ENCODE measurements at regions not wholly inside any gene's neighbourhood (a gene's known extent, or its start where the extent isn't known, plus 50 kb on each side); places are given as distances from the start of the nearest gene placed in this dataset.
"Not testable (repeated sequence)": the region's sequence is repeated elsewhere in the genome, so short reads cannot be mapped to it uniquely, and the experiment has no call there.

- no peak for DNase-seq
Measured at GRCh38 chr5:110925398-110925797, 146.1 kb upstream of the TSLP start.

- no peak for DNase-seq
Measured at GRCh38 chr5:110925916-110926315, 145.6 kb upstream of the TSLP start.

DNA sequence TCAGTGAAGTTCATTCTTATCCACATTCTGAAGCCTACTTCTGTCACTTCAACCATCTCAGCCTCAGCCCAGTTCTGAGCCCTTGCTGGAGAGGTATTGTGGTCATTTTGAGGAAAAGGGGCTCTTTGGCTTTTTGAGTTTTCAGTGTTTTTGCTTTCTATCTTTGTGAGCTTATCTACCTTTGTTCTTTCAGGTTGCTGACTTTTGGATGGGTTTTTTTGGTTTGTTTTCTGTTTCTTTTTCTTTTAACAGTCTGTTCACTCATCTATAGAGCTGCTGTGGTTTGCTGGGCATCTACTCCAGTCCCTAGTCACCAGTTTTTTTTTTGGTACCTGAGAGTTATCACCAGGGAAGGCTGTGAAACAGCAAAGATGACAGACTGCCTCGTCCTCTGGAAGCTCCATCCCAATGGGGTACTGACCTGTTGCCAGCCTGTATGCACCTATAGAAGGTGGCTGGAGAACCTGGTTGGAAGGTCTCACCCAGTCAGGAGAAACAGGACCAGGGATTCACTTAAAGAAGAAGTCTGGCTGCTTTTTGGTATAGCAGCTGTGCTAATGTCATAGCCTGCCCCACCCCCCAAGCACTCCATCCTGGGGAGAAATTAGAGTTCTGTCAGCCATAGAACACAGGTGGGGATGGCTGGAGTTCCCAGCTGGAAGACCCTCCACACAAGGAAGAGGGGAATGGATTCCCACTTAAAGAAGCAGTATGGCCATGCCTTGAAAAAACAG lies 138.6 kb upstream of the TSLP start:
- no peak for DNase-seq

GRCh38 chr5:110940136-110940535 lies 131.4 kb upstream of the TSLP start:
- DNase-seq, result no peak

- no peak for DNase-seq
Measured at GRCh38 chr5:110945874-110946436, 125.6 kb upstream of the TSLP start.

- no peak for DNase-seq
Measured at GRCh38 chr5:110951373-110951791, 120.1 kb upstream of the TSLP start.

GRCh38 chr5:110956280-110956912 lies 115.1 kb upstream of the TSLP start:
- DNase-seq, result no peak

GRCh38 chr5:110956913-110957813 lies 114.3 kb upstream of the TSLP start:
- no peak for DNase-seq

- no peak for DNase-seq
Measured at GRCh38 chr5:110957934-110958333, 113.6 kb upstream of the TSLP start.

DNA sequence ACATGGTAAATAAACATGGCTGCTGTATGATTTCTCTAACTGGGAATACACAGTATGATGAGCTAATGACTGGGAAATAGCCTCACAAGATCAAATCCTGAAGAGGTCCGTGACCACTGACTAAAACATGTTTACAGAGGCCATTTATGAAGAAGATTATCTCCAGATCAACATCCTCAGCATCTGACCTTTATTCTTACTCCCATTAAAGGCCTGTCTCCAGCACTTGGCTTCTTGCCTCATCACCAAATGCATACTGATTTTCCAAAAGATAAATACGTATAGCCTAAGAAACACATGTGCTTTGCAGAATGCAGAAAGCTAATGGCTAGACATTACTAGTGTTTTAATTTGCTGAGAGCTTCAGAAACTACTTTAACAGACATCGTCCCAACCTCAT lies 108.0 kb upstream of the TSLP start:
- DNase-seq, result no peak

DNA sequence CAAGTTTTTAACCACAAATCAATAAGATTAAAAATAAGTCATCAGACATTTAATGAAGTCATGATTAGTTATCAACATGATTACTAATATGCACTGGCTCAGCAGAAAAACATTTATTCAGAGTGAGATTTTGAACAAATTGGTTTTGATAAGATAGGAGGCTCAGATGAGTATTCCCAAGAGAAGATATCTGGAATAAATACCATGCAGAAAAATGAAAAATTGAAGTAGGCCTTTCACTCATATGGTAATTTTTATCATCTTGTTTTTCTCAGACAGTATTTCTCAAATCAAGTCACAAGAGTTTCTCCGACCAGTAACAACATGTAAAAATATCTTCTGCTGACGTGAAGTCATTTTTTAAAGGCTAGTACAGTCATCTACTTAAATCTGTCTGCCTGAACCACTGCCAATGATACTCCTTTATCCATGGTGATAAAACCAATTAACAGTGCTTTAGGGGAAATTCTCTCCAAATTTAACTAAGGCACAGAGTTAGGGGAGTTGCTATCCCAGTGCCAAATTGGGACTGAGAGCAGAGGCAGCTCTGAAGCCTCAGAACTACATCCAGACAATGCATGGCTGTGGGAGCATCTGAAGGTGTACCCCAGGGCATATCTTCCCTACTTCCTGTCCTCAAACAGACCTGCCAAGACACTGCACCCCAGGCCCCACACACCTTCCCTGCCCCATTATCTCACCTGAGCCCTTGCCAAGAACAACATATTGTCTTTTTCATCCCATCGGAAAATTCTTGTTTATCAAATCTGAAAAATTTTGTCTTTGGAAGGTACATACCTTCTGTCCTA lies 105.5 kb upstream of the TSLP start:
- DNase-seq, result no peak

DNA sequence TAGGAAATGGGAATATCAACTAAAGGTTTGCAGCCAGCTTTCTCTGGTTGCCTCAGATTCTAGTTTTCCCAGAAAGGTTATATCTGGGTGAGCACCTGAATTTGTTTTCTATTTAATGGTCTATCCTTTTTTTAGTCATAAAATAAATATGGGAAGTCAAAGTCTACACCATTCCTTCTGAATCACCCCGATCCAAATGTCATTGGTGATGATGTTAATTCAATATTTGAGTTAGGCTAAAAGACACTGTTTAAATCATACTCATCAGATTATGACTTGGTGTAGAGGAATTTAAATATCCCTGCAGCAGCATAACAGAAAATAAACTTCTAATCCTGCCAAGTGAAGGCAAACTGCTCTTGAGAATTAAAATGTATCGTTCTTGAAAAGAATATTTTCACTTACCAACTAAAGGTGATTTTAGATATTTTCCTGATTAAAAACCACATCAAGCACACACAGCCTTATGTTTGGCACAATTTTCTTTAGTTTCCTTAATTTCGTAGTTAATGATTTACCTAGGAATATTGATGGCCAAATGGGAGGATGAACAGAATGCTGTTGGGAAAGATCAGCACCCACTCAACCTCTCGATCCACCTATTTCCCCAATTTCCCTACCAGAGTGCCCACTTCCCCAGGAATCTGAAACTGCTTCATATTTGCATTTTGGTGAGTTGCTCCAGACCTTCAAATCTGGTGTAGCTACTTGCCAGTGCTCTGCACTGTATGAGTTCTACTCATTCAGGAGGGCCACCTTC lies 103.1 kb upstream of the TSLP start:
- DNase-seq, result no peak

DNA sequence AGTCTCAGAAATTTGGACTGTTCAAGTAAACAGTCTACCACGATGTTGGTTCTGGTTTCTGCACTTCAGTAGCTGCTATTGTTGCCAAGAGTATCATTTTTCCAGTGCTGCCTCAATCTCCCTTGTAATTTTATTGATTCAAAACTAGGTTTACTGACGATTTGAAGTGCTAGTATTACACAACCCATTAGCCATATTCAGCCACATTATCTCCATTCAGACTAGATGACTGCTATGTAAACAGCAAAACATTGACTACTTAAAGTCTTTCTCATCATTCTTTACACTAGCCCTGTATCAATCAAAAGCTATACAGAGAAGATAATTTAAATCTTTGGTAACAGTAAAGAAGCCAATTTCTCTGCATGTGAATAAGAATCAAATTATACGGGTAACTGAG lies 102.0 kb upstream of the TSLP start:
- peak; percentile 64 for DNase-seq

- DNase-seq, result no peak
Measured at GRCh38 chr5:110973510-110973909, 98.0 kb upstream of the TSLP start.

DNA sequence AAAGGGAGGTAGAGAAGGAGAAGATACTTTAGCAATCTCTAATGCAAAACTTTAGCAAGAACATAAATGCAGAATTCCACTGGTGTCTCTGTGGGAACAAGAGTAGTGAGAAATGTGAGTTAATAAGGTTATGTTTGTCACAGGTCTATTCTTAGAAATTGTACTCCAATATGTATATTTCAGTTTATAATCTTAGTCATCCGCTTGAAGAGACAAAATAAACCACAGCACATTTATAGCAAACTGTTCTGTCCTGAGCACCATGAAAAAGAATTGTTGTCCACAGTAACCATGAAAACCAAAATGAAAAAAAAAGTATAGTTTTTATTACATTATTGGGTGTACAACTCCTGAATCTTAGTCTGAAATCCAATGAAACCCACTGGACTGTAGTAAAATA lies 93.6 kb upstream of the TSLP start:
- no peak for DNase-seq

GRCh38 chr5:110985882-110986281 lies 85.6 kb upstream of the TSLP start:
- not testable (repeated sequence) for DNase-seq

- not testable (repeated sequence) for DNase-seq
Measured at GRCh38 chr5:110987573-110987972, 83.9 kb upstream of the TSLP start.

DNA sequence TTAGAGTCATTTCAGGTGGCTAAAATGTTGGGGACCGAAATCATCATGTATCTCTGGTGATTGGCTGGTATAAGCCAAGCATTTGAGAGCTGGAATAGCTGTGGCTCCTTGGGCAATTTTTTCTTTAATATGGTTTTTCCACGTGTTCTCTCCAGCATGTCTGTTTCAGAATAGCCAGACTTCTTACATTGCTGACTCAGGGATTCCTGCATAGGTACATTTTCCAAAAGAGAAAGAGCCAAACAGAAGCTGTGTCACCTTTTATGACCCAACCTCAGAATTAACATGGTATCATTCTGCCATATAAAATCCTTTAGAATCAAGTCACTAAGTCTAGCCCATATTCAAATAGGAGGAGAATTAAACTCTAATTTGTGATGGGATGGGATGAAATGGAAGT lies 74.8 kb upstream of the TSLP start:
- no peak for DNase-seq

GRCh38 chr5:111002036-111002435 lies 69.5 kb upstream of the TSLP start:
- no peak for DNase-seq

DNA sequence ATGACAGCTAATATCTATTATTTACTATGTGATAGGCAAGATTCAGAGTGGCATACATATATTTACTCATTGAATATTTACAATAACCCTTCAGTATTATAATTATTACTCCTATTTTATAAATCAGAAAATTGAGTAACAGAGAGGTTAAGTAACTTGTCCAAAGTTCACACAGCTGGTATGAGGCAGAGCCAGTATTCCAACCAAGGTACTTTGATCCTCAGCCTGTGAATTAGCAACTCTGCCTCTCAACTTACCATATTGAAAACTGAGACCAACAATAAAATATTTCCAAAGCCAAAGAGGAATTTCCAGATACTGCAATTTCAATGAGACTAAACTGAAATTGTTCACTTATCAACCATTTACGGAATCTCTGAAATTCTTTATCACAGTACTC lies 67.9 kb upstream of the TSLP start:
- DNase-seq, result no peak

- no peak for DNase-seq
Measured at GRCh38 chr5:111004291-111004690, 67.2 kb upstream of the TSLP start.

GRCh38 chr5:111010783-111011182 lies 60.7 kb upstream of the TSLP start:
- no peak for DNase-seq
